K562 (cell line): ENCODE measurements at regions not wholly inside any gene's neighbourhood (a gene's known extent, or its start where the extent isn't known, plus 50 kb on each side); places are given as distances from the start of the nearest gene placed in this dataset.

Experiments
- ATAC-seq: fragments of 200-7000 bp; cut with Tn5 transposase; 3 replicates; pipeline ENCODE4 v1.9.1; 2020; ENCODE audit warnings: moderate library complexity
- BruUV-seq: library from RNA; stranded (reverse); fragments of 400-500 nt; replicated peaks from 2 replicates; lab custom pipeline; 2021; lab: Mats Ljungman, UMichigan
- CTCF ChIA-PET: fragments of 300-600 bp; formaldehyde crosslinking; extraction: SDS; loops from one replicate; lab custom pipeline; 2021; ENCODE audit warnings: low intra/inter-chr PET ratio; lab: Yijun Ruan, JAX
- POLR2A ChIA-PET: fragments of 300-600, 350-650 bp; sonication (Branson Sonifier 250); formaldehyde crosslinking; extraction: SDS; loops from one replicate; lab custom pipeline; 2021; ENCODE audit warnings: antibody characterized with exemption, inconsistent platforms; lab: Yijun Ruan, JAX
- DNase-seq, 4 experiments: peaks; one replicate each; pipeline versions ENCODE4 v3.0.0 to v3.0.0-alpha.2; 2011 to 2018; ENCODE audit warnings: low spot score in 3 of 4, mixed read lengths in 3 of 4; ENCODE audit errors: extremely low read depth in 1 of 4
- FAIRE-seq: peaks from 2 replicates; lab custom pipeline; 2011; peaks lifted over from hg19 to GRCh38; lab: Jason Lieb, UNC
- H2AFZ ChIP-seq: 2 replicates; pipeline ENCODE4 v1.6.0; 2011; ENCODE audit warnings: low read depth, low read length, control low read depth, inconsistent platforms
- H3K27ac ChIP-seq: fragments of 200-600 bp; 3 replicates; pipeline ENCODE4 v1.8.0; 2011; ENCODE audit warnings: low read depth, mild to moderate bottlenecking, control low read depth, inconsistent platforms, low read length, moderate library complexity, mixed read lengths; ENCODE audit errors: extremely low read depth
- H3K27me3 ChIP-seq, 2 experiments: fragments of 300-600 bp in 1 of 2; 2 replicates in 1 of 2; 3 replicates in 1 of 2; pipeline versions ENCODE4 v1.6.0 to v1.8.0; 2011; ENCODE audit warnings: inconsistent platforms in 2 of 2, low read length in 2 of 2, mild to moderate bottlenecking in 1 of 2, mixed read lengths in 1 of 2, moderate library complexity in 1 of 2; ENCODE audit not compliant: control insufficient read depth in 2 of 2, insufficient read depth in 2 of 2
- H3K36me3 ChIP-seq: fragments of 300-600 bp; 3 replicates; pipeline ENCODE4 v1.8.0; 2011; ENCODE audit warnings: mild to moderate bottlenecking, low read length, inconsistent platforms; ENCODE audit not compliant: control insufficient read depth, insufficient read depth
- H3K4me1 ChIP-seq, 2 experiments: fragments of 200-600 bp in 1 of 2; replicated peaks in 1 of 2; 2 replicates in 1 of 2; 3 replicates in 1 of 2; pipeline versions ENCODE4 v1.5.1 to v1.8.0; 2011; ENCODE audit warnings: inconsistent platforms in 2 of 2, low read length in 2 of 2, mild to moderate bottlenecking in 1 of 2, mixed read lengths in 1 of 2, moderate library complexity in 1 of 2; ENCODE audit not compliant: control insufficient read depth in 2 of 2, insufficient read depth in 2 of 2
- H3K4me2 ChIP-seq: 2 replicates; pipeline ENCODE4 v1.6.1; 2011; ENCODE audit warnings: low read length, control low read depth, inconsistent platforms, mixed read lengths; ENCODE audit not compliant: insufficient read depth
- H3K4me3 ChIP-seq: fragments of 200-600 bp; sonication (generic), shearing (Covaris generic); 2 replicates; pipeline ENCODE4 v1.5.1; 2016; ENCODE audit warnings: control low read depth, inconsistent platforms
- H3K79me2 ChIP-seq: fragments of 200-600 bp; 3 replicates; pipeline ENCODE4 v1.8.0; 2011; ENCODE audit warnings: low read length, inconsistent platforms; ENCODE audit not compliant: control insufficient read depth, insufficient read depth
- H3K9ac ChIP-seq, 2 experiments: 2 replicates each; pipeline versions ENCODE4 v1.6.0 to v1.6.1; 2011; ENCODE audit warnings: low read depth in 2 of 2, low read length in 2 of 2, control low read depth in 1 of 2, inconsistent platforms in 1 of 2, mild to moderate bottlenecking in 1 of 2, mixed read lengths in 1 of 2; ENCODE audit not compliant: insufficient read depth in 1 of 2
- H3K9me1 ChIP-seq: one replicate; pipeline ENCODE4 v1.6.0; 2011; ENCODE audit warnings: inconsistent platforms, mild to moderate bottlenecking, low read length, moderate library complexity; ENCODE audit not compliant: control insufficient read depth, insufficient read depth
- H3K9me3 ChIP-seq: replicated peaks from 2 replicates; pipeline ENCODE4 v1.5.1; 2011; ENCODE audit warnings: low read depth, low read length, inconsistent platforms; ENCODE audit not compliant: control insufficient read depth, insufficient read depth
- H4K20me1 ChIP-seq: replicated peaks from 2 replicates; pipeline ENCODE4 v1.6.1; 2011; ENCODE audit warnings: low read length, inconsistent platforms, mixed read lengths; ENCODE audit not compliant: control insufficient read depth, insufficient read depth
- REST ChIP-seq, 2 experiments: fragments of 450-650 bp; formaldehyde crosslinking in 1 of 2; IDR thresholded peaks; 2 replicates each; pipeline versions ENCODE4 v1.4.0 to v1.6.1; 2014 to 2020; ENCODE audit warnings: mild to moderate bottlenecking in 2 of 2, borderline replicate concordance in 1 of 2, low read depth in 1 of 2
- TAF7 ChIP-seq: fragments of 450-650 bp; IDR thresholded peaks from 2 replicates; pipeline ENCODE4 v1.6.1; 2016; ENCODE audit warnings: missing genetic modification characterization, missing compliant biosample characterization
- ZNF24 ChIP-seq: fragments of 450-650 bp; IDR thresholded peaks from 2 replicates; pipeline ENCODE4 v1.6.1; 2016
- ZNF282 ChIP-seq: sonication (generic); formaldehyde crosslinking; IDR thresholded peaks from 2 replicates; pipeline ENCODE4 v1.8.1; 2023; ENCODE audit warnings: missing genetic modification reagents
- ZNF407 ChIP-seq: fragments of 450-650 bp; IDR thresholded peaks from 2 replicates; pipeline ENCODE4 v1.6.1; 2016; ENCODE audit warnings: low read depth
- ZNF695 ChIP-seq: fragments of 450-650 bp; formaldehyde crosslinking; IDR thresholded peaks from 2 replicates; pipeline ENCODE4 v1.4.0; 2020; ENCODE audit warnings: mild to moderate bottlenecking, moderate library complexity
- WGBS: fragments of 100-300 bp; shearing (Covaris generic); methylation state at CpG from one replicate; pipeline ENCODE4 v1.1.6; 2016; ENCODE audit warnings: low coverage, mixed read lengths; ENCODE audit not compliant: insufficient coverage; ENCODE audit errors: missing lambda C conversion rate; 5-methylcytosine and 5-hydroxymethylcytosine counted together
- in situ Hi-C: fragments of 300-500 bp; cut with MboI; formaldehyde crosslinking; loops from 4 replicates; pipeline ENCODE4 v1.15.0; 2018; ENCODE audit warnings: inconsistent platforms, mixed read lengths
- intact Hi-C: fragments of 100-400 bp; cut with micrococcal nuclease; formaldehyde crosslinking; loops from 2 replicates; pipeline ENCODE4 v1.14.2; 2022

DNA sequence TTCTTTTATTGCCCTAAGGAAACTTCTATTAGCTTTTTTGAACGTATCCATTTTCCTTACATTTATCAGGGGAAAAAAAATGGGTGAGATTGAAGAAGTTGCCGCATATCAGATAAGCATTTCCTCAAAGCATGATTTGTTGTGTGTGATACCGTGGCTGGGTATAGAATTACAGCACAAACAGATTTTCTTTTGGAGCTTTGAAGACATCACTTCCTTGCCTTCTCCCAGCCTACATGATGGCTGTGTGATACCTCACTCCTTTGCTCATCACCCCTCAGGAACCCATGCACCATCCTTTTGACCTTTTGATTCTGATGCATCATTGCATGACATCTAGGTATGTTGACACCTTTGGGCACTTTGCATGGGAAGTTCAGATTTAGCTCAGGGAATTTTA is 1155.3 kb downstream of the BRD1 start:
- intact Hi-C loops: no loop called here
- H3K36me3 ChIP-seq: no peaks in the 10 kb centered on the region
- no peak overlapping the region for H3K9ac ChIP-seq
- no peaks in the 10 kb centered on the region for H4K20me1 ChIP-seq
- POLR2A ChIA-PET: no interaction called here
- no peaks in the 10 kb centered on the region for H3K4me1 ChIP-seq
- no peak for ATAC-seq
- no peaks in the 10 kb centered on the region for H3K9me3 ChIP-seq
- no peaks in the 10 kb centered on the region for H3K79me2 ChIP-seq
- H3K4me3 ChIP-seq: no peak overlapping the region
- 8% methylated on average over 2 of the region's 3 CpGs for WGBS
- DNase-seq: no peak
- no peaks in the 10 kb centered on the region for H3K9me1 ChIP-seq
- H3K27me3 ChIP-seq: no peaks in the 10 kb centered on the region; a peak in 2 of 5 replicates
- in situ Hi-C loops: no loop called here
- no peak overlapping the region for H3K4me2 ChIP-seq
- no TSS peak for BruUV-seq
- FAIRE-seq: no peak
- H3K27ac ChIP-seq: no peak overlapping the region
- CTCF ChIA-PET: no interaction called here
- no peak overlapping the region for H2AFZ ChIP-seq
- TF ChIP-seq ZNF282 (no peak), REST (IDR thresholded peaks at IDR 0.05; ENCODE audit: borderline replicate concordance) (no peak), REST (CRISPR knock-in tag; IDR thresholded peaks at IDR 0.05; ENCODE audit: low read depth) (no peak), ZNF407 (no peak), ZNF695 (no peak), TAF7 (tag) (no peak), ZNF24 (no peak)
